IPS-15b (cell line): ENCODE measurements at regions not wholly inside any gene's neighbourhood (a gene's known extent, or its start where the extent isn't known, plus 50 kb on each side); places are given as distances from the start of the nearest gene placed in this dataset.

Experiments
- H3K27me3 ChIP-seq: one replicate; pipeline ENCODE4 v1.6.1; 2013; ENCODE audit warnings: low read length; ENCODE audit not compliant: control insufficient read depth, insufficient read depth
- H3K36me3 ChIP-seq: one replicate; pipeline ENCODE4 v1.6.1; 2013; ENCODE audit warnings: low read length; ENCODE audit not compliant: control insufficient read depth, insufficient read depth
- H3K4me1 ChIP-seq: one replicate; pipeline ENCODE4 v1.6.1; 2013; ENCODE audit warnings: mild to moderate bottlenecking, low read length; ENCODE audit not compliant: control insufficient read depth, insufficient read depth
- H3K4me3 ChIP-seq: one replicate; pipeline ENCODE4 v1.5.1; 2013; ENCODE audit warnings: low read depth, low read length
- H3K9ac ChIP-seq: one replicate; pipeline ENCODE4 v1.6.1; 2013; ENCODE audit warnings: low read depth, mild to moderate bottlenecking, low read length
- H3K9me3 ChIP-seq: one replicate; pipeline ENCODE4 v1.6.1; 2013; ENCODE audit warnings: mild to moderate bottlenecking, low read length; ENCODE audit not compliant: control insufficient read depth, insufficient read depth

DNA sequence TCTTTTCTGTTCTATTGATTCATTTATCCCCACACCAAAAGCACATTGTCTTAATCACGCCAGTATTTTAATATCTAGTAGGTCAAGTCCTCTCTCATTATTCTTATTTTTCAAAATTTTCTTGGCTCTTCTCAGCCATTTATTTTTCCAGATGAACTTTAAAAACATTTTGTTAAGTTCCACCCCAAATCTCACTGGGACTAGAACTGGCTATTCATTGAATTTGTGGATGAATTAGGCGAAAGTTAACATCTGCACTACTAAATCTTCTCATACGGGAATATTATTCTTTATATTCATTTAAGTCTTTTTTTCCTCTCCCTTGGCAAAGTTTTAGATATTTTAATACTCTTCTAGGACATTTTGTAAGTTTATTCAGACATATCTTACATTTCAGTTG, 295.2 kb upstream of the MGMT start:
- Histone ChIP-seq H3K9ac (no peak overlapping the region), H3K36me3 (no peaks in the 10 kb centered on the region), H3K4me3 (no peak overlapping the region), H3K4me1 (no peaks in the 10 kb centered on the region), H3K9me3 (no peaks in the 10 kb centered on the region), H3K27me3 (no peaks in the 10 kb centered on the region)

DNA sequence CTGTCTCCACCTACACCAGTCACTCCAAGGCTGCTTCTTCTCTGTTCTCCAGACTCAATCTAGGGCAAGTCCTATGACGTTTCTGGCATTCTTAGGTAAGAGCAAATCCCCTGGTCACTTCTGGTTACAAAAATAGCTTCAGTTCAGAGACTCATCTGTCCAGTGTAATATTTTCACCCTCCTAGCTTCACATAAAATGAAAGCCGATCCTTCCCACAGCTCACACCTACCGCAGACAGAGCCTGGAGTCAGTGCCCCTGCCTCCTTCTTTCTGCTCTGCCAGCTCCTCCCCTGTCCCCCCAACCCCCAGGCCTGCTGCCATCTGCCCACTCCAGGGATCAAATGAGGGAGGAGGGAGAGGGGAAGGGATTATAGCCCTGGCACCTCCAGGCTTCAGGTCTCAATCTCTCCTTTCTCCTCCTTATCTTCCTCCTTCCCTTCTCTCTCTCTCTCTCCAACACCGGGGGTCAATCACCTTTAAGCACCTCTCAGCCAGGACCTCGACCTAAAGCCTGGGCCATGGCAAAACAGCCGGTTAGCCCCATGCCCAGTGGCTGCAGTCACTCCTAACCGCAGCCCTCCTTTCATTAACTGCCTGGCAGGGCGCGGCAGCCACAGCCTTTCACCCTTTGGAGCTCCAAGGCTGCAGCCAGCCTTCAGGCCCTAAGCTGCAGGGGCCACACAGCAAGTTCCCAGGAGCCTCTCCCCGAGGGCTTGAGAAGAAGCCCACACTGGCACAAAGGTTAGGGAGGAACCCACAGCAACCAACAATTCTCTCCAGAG, 292.6 kb upstream of the MGMT start:
- Histone ChIP-seq H3K4me3 (no peak overlapping the region), H3K36me3 (no peaks in the 10 kb centered on the region), H3K27me3 (no peaks in the 10 kb centered on the region), H3K4me1 (no peaks in the 10 kb centered on the region), H3K9ac (no peak overlapping the region), H3K9me3 (no peaks in the 10 kb centered on the region)

DNA sequence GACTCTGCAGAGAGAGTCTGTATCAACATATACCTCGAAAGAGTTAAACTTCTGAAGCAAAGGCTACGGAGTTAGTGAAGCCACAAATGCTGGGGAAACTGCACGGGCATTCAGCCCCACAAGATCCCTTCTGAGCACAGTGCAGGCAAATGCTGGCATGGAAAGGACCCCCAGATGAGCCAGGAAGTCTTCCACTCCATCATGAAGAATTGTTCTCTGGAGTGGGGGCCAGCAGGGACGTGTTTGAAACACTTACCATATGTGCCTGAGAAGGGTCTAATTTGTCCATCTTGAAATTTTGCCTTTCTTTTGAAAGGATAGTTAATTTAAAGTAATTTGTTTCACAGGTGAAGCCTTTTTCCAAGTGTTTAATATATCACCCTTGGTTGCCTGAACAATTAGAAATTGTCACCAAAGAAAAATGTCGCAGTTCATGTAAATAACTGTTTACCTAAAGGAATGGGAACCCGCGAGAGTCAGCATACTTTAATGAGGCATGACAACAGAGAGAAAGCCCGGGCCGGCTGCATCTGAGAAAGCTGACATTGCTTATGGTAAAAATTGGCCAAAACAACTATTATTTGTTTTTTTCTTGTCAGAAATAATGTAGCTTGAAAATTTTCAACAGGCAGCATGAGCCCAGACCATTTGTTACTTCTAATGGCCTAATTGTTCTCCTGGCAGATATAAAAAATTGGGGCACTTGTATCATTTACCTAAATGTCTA, 287.6 kb upstream of the MGMT start:
- H3K4me1 ChIP-seq = no peaks in the 10 kb centered on the region
- H3K9ac ChIP-seq = no peak overlapping the region
- H3K27me3 ChIP-seq = no peaks in the 10 kb centered on the region
- H3K9me3 ChIP-seq = no peaks in the 10 kb centered on the region
- no peaks in the 10 kb centered on the region for H3K36me3 ChIP-seq
- no peak overlapping the region for H3K4me3 ChIP-seq

DNA sequence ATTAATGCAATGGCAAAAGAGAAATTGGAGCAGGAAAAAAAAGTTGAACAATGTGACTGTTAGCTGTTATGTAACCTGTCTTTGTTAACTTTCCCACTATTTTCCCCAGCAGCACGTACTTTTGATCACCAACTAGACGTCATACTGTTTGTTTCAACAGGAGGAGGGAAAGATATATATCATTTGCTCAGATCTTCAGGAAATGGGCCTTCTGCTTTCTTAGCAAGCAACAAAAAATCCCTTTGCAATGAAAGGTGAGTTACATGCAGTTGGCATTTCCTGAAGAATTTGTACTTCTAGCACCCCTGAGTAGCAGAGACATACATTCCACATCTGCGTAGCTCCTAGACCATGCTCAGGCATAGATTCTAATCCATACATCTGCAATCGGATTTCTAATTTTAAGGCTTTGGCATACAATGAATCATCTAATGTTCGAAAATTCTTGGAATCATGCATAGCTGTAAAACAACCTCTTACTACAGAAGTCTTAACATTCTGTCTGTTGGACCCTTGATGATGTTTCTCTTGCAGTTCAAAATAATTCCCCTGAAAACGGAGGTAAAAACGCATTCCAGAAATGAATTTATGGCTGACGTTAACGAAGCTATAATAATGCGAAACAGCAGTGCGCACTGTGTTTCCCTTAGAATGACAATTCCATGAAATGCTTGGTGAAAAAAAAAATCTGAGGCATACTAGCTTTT, 286.9 kb upstream of the MGMT start:
- Histone ChIP-seq H3K27me3 (no peaks in the 10 kb centered on the region), H3K36me3 (no peaks in the 10 kb centered on the region), H3K4me3 (no peak overlapping the region), H3K4me1 (no peaks in the 10 kb centered on the region), H3K9ac (no peak overlapping the region), H3K9me3 (no peaks in the 10 kb centered on the region)

DNA sequence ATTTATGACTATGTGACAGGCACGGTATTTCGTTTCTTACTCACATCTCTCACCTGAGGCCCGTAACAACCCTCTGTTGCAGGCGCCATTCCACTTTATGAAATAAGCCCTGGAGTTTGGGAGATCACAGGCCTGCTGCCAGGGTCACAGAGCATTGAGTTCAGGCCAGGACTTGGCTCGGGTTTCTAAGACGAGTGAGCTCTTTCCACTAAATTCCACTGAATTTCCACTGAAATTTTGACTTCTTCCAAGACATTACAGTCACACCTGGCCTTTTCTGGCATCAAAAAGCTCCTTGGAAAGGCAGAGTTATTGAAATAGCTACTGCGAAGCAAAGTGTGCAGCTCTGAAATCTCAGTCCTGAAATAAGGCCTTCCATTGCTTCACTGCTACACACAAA, 282.8 kb upstream of the MGMT start:
- Histone ChIP-seq H3K4me3 (no peak overlapping the region), H3K9me3 (no peaks in the 10 kb centered on the region), H3K27me3 (no peaks in the 10 kb centered on the region), H3K9ac (no peak overlapping the region), H3K36me3 (no peaks in the 10 kb centered on the region), H3K4me1 (no peaks in the 10 kb centered on the region)

DNA sequence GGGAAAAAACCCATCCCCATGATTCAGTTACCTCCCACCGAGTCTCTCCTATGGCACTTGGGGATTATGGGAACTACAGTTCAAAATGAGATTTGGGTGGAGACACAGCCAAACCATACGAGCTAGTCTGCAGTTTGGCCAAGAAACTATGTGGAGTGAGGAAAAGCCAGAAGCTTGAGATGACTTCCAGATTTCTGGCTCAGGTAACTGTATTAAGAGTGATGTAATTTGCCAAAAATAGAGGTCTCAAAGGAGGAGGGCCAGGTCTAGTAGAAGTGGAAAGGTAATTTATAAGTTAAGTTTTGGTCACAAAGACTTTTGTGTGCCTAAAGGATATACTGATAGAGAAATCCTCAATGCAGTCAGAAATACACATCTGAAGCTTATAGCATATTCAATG, 279.7 kb upstream of the MGMT start:
- Histone ChIP-seq H3K27me3 (no peaks in the 10 kb centered on the region), H3K9me3 (no peaks in the 10 kb centered on the region), H3K4me1 (no peaks in the 10 kb centered on the region), H3K4me3 (no peak overlapping the region), H3K36me3 (no peaks in the 10 kb centered on the region), H3K9ac (no peak overlapping the region)

DNA sequence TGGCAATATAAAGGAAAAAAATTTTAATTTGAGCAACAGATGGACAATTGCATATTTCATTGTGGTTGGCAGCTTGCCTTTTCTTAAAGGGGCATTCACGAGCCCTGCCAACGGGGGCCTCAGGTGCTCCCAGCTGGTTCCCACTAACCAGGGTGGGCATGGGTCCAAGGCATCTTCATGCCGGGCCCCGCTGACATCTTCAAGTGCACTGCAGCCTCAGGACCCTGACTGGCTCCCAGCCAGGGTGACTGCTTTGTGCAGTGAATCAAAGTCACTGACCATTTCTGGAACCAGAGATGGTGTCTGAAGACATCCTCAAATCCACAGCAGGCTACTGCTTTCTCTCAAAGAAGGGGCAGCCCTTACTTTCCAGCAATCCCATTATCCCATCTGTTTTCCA, 275.2 kb upstream of the MGMT start:
- Histone ChIP-seq H3K4me3 (no peak overlapping the region), H3K9me3 (no peaks in the 10 kb centered on the region), H3K36me3 (no peaks in the 10 kb centered on the region), H3K27me3 (no peaks in the 10 kb centered on the region), H3K9ac (no peak overlapping the region), H3K4me1 (peaks cover 2% of the 10 kb centered on the region)

DNA sequence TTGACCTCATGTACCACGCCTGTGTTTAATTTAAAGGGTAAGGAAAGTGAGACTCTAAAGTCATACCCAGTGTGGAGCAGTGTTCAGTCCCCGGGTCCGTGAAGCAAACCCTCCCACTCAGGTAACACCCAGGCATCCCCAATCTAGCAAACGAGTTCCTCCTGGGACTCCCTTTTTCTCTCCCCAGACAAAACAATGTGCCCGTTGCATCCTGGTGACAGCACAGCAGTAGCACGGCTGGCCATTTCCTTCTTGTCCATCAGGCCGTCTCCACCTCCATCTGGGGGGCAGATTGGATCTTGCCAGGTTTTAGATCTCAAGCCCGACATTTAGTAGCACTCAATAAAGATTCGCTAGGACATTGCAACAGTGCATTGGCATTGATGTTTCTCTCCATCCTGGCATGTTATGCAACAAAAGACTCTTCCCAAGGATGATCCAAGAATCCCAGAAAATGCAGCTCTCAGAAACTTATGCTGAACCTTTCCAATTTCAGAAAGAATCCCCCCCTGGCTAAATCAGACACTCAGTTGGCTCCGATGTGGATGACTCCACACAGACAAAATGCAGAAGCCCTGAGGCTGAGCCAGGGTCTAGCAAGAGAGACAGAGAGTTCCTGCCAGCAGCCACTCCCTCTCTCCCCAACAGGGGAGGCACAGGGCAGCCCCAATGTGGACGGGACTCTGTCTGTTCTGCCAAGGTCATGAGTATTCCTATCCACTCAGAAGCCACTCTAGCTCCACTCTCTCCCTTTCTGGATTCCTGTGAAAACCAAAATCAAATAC, 274.5 kb upstream of the MGMT start:
- no peak overlapping the region for H3K4me3 ChIP-seq
- no peak overlapping the region for H3K9ac ChIP-seq
- no peaks in the 10 kb centered on the region for H3K9me3 ChIP-seq
- no peaks in the 10 kb centered on the region for H3K36me3 ChIP-seq
- peaks cover 2% of the 10 kb centered on the region for H3K4me1 ChIP-seq
- no peaks in the 10 kb centered on the region for H3K27me3 ChIP-seq

DNA sequence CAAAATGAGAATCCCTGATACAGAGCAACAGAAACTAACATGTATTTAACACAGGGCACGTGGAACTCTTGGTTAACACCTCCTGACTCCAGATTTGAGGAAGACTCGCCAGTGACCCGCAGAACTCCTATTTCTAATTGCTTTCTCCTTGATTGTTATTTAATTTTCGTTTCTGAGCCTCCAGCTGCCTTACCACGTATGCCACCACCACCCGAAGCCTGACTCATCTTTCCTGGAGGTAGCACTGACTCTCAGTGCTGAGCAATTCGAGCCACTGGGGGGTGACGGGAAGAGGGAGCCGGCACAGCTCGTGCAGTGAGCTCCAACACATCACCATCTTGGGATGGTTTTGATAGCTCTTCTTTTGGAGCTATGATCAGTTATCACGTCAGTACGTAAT, 273.9 kb upstream of the MGMT start:
- no peak overlapping the region for H3K9ac ChIP-seq

DNA sequence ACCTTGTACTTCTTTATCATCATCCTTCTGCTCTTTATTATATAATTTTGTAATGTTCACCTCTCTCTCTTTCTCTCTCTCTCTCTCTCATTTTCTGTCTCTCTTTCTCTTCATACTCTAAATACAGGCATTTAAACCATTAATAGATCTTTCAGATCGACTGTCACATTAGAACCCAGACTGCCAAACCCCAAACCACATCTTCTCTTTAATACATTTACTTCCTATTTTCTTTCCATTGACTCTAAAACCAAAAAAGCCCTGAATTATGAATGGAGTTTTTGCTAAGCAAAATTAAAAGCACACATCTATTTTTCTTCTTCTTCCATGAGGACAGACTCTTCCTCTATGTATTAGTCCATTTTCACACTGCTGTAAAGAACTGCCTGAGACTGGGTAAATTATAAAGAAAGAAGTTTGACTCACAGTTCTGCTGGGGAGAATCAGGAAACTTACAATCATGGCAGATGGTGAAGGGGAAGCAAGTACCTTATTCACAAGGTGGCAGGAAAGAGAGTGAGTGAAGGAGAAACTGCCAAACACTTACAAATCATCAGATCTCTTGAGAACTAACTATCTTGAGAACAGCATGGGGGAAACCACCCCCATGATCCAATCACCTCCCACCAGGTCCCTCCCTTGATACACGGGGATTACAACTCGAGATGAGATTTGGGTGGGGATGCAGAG, 272.7 kb upstream of the MGMT start:
- Histone ChIP-seq H3K27me3 (no peaks in the 10 kb centered on the region), H3K9me3 (no peaks in the 10 kb centered on the region), H3K4me3 (no peak overlapping the region), H3K36me3 (no peaks in the 10 kb centered on the region), H3K9ac (no peak overlapping the region), H3K4me1 (peaks cover 2% of the 10 kb centered on the region)

More for the DNA sequence above, 273.9 kb upstream of the MGMT start:
- peaks cover 2% of the 10 kb centered on the region for H3K4me1 ChIP-seq
- no peaks in the 10 kb centered on the region for H3K36me3 ChIP-seq
- no peaks in the 10 kb centered on the region for H3K9me3 ChIP-seq
- no peak overlapping the region for H3K4me3 ChIP-seq
- no peaks in the 10 kb centered on the region for H3K27me3 ChIP-seq

DNA sequence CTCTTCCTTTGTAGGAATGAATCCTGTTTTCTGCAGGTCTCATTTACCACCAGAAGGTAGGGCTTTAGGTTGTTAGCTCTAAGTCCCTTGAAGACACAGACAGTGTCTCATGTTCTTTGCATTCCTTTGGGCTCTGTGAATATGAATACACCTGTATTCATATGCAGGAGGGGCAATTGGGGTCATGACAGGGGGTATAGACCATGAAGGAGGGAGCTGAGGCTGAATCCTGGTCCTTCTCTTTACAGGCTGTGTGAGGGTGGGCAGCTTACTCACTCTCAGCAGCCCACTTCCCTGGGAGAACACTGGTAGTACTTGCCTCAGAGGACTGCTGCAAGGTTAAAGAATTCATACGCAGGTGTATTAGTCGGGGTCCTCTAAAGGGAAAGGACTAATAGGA, 267.2 kb upstream of the MGMT start:
- Histone ChIP-seq H3K36me3 (no peaks in the 10 kb centered on the region), H3K9me3 (no peaks in the 10 kb centered on the region), H3K27me3 (no peaks in the 10 kb centered on the region), H3K9ac (no peak overlapping the region), H3K4me1 (no peaks in the 10 kb centered on the region), H3K4me3 (no peak overlapping the region)
